H1 (cell line): ENCODE measurements at regions not wholly inside any gene's neighbourhood (a gene's known extent, or its start where the extent isn't known, plus 50 kb on each side); places are given as distances from the start of the nearest gene placed in this dataset.

Experiments used
- CHD2 ChIP-seq: IDR thresholded peaks from 2 replicates; pipeline ENCODE4 v1.6.1; 2012; ENCODE audit warnings: low read length, improper control_type of control experiment
- CREB1 ChIP-seq: IDR thresholded peaks from 2 replicates; pipeline ENCODE4 v1.6.1; 2012; ENCODE audit warnings: inconsistent platforms
- RNF2 ChIP-seq: fragments of 200-900, 300-1000 bp; sonication (generic); IDR thresholded peaks from 2 replicates; pipeline ENCODE4 v1.7.1; 2016; ENCODE audit warnings: borderline replicate concordance, low read depth, mild to moderate bottlenecking, antibody characterized with exemption, low read length; ENCODE audit not compliant: poor library complexity, severe bottlenecking; ENCODE audit errors: missing control alignments
- SAP30 ChIP-seq: fragments of 300-600 bp; sonication (generic); IDR thresholded peaks from 2 replicates; pipeline ENCODE4 v1.7.1; 2012; ENCODE audit warnings: low read length, moderate library complexity, mild to moderate bottlenecking, inconsistent platforms; ENCODE audit not compliant: insufficient read depth, insufficient replicate concordance
- SP1 ChIP-seq: IDR thresholded peaks from 2 replicates; pipeline ENCODE4 v1.6.1; 2011; ENCODE audit warnings: low read depth, low read length
- SP4 ChIP-seq: IDR thresholded peaks from 2 replicates; pipeline ENCODE4 v1.6.1; 2012; ENCODE audit warnings: low read length, inconsistent platforms

DNA sequence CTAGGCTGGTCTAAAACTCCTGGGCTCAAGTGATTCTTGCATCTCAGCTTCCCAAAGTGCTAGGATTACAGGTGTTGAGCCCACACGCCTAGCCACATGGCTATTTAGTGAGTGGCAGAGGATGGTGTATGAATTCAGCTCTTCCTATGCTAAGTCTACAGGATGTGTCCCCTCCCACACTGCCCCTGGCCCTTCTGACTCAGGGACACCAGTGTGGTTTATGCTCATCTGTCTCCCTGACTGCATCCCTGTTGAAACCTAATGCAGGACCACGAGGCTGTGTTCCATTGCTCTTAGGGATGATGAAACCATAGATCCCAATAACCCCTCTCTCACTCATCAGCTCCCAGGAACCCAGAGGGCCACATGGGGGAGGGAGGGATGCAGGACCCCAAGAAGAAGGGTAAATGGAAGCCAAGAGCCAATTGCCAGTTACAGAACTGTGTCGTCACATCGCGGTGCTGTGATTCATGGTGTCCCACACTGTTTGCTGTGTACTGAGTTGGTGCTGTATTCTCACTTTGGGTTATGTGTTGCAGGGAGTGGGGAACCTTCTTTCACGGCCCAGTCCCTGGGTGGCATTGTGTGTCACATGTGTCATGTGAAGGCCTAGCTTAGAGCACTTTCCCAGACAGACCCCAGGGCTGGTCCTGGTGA, 102.9 kb upstream of the HAAO start (continued):
- no peak for TF ChIP-seq RNF2
- TF ChIP-seq SP1, result no peak
- TF ChIP-seq SAP30, result no peak
- TF ChIP-seq CHD2, result no peak
- TF ChIP-seq SP4, result no peak
- TF ChIP-seq CREB1, result no peak
